ENCODE measurements at regions not wholly inside any gene's neighbourhood (a gene's known extent, or its start where the extent isn't known, plus 50 kb on each side); places are given as distances from the start of the nearest gene placed in this dataset.

DNA sequence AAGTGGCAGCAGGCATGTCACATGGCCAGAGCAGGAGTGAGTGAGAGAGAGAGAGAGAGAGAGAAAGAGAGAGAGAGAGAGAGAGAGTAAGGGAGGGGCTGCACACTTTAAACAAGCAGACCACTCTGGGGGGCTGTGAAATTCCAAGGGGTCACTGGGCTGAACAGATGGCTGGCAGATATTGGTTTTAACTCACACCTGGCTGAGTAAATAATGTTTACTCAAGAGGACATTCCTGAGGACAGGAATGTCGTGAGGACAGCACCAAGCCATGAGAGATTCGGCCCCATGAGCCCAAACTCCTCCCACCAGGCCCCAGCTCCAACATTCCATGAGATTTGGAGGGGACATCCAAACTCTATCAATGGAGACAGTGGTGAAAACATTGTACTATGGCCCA is 269.7 kb downstream of the CBLN1 start:
- H4K20me1 ChIP-seq (ENCODE audit: control insufficient read depth, insufficient read depth, low read length, poor library complexity, severe bottlenecking): no peaks in the 10 kb centered on the region
- Mint-ChIP-seq H3K9me3 (ENCODE audit: insufficient read depth) (no peaks in the 10 kb centered on the region), H3K4me1 (no peaks in the 10 kb centered on the region), H3K27me3 (no peaks in the 10 kb centered on the region), H3K27ac (no peak overlapping the region), H3K4me3 (no peak overlapping the region)
- DNase-seq (no peak), ATAC-seq (ENCODE audit: low read depth) (no peak)
- no peaks in the 10 kb centered on the region for H3K36me3 ChIP-seq (replicated peaks in 1 of 2; ENCODE audit: control extremely low read depth in 1 of 2, control insufficient read depth in 1 of 2, extremely low read depth in 1 of 2, insufficient read depth in 2 of 2, low read length in 1 of 2)
- 20% methylated on average over 1 of the region's 2 CpGs for WGBS (ENCODE audit: insufficient coverage)
- H3K79me2 ChIP-seq (ENCODE audit: control insufficient read depth, insufficient read depth, low read length): no peaks in the 10 kb centered on the region
- intact Hi-C loops (cut with micrococcal nuclease): no loop called here
- H3K27me3 ChIP-seq (replicated peaks in 1 of 4; ENCODE audit: control extremely low read depth in 1 of 4, control insufficient read depth in 3 of 4, insufficient read depth in 4 of 4, low read length in 3 of 4): no peaks in the 10 kb centered on the region
- peaks cover 0 to 31% (median 0%) of the 10 kb centered on the region in 3 donors for H3K9me3 ChIP-seq (ENCODE audit: control extremely low read depth in 1 of 3, control insufficient read depth in 2 of 3, insufficient read depth in 1 of 3, low read length in 2 of 3)
- H3K4me2 ChIP-seq (replicated peaks; ENCODE audit: low read depth, low read length, poor library complexity, severe bottlenecking): no peak overlapping the region
- H3K4me3 ChIP-seq (ENCODE audit: control extremely low read depth in 1 of 5, extremely low read depth in 1 of 5, insufficient read depth in 1 of 5, low read depth in 2 of 5, low read length in 4 of 5): no peak overlapping the region
- no peak overlapping the region for H3K27ac ChIP-seq (ENCODE audit: low read length in 2 of 2)
- POLR2A ChIA-PET: no interaction called here
- no peak overlapping the region for H2AFZ ChIP-seq (ENCODE audit: insufficient read depth, low read depth, low read length, poor library complexity, severe bottlenecking)
- H3K9ac ChIP-seq (ENCODE audit: low read length): no peak overlapping the region
- H3K4me1 ChIP-seq (ENCODE audit: control insufficient read depth in 2 of 2, insufficient read depth in 2 of 2, low read length in 2 of 2): no peaks in the 10 kb centered on the region
- CTCF ChIA-PET: no interaction called here
- TF ChIP-seq, protein P1, sequence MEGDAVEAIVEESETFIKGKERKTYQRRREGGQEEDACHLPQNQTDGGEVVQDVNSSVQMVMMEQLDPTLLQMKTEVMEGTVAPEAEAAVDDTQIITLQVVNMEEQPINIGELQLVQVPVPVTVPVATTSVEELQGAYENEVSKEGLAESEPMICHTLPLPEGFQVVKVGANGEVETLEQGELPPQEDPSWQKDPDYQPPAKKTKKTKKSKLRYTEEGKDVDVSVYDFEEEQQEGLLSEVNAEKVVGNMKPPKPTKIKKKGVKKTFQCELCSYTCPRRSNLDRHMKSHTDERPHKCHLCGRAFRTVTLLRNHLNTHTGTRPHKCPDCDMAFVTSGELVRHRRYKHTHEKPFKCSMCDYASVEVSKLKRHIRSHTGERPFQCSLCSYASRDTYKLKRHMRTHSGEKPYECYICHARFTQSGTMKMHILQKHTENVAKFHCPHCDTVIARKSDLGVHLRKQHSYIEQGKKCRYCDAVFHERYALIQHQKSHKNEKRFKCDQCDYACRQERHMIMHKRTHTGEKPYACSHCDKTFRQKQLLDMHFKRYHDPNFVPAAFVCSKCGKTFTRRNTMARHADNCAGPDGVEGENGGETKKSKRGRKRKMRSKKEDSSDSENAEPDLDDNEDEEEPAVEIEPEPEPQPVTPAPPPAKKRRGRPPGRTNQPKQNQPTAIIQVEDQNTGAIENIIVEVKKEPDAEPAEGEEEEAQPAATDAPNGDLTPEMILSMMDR (IDR thresholded peaks at IDR 0.05): no peak
- no peak for TF ChIP-seq EZH2 (IDR thresholded peaks at IDR 0.05; ENCODE audit: borderline replicate concordance, insufficient read depth, low read depth, low read length, poor library complexity, severe bottlenecking)

GRCh38 chr16:49010879-49011278 is 270.8 kb downstream of the CBLN1 start:
- intact Hi-C loops (cut with micrococcal nuclease): no loop called here
- no peak overlapping the region for H3K4me3 Mint-ChIP-seq
- H3K36me3 ChIP-seq (replicated peaks in 1 of 2; ENCODE audit: control extremely low read depth in 1 of 2, control insufficient read depth in 1 of 2, extremely low read depth in 1 of 2, insufficient read depth in 2 of 2, low read length in 1 of 2): no peaks in the 10 kb centered on the region
- H2AFZ ChIP-seq (ENCODE audit: insufficient read depth, low read depth, low read length, poor library complexity, severe bottlenecking): no peak overlapping the region
- H3K9me3 Mint-ChIP-seq (ENCODE audit: insufficient read depth): peaks cover 2% of the 10 kb centered on the region
- no peaks in the 10 kb centered on the region for H3K27me3 Mint-ChIP-seq
- ATAC-seq (ENCODE audit: low read depth) (no peak), DNase-seq (no peak)
- no peaks in the 10 kb centered on the region for H3K4me1 ChIP-seq (ENCODE audit: control insufficient read depth in 2 of 2, insufficient read depth in 2 of 2, low read length in 2 of 2)
- H4K20me1 ChIP-seq (ENCODE audit: control insufficient read depth, insufficient read depth, low read length, poor library complexity, severe bottlenecking): no peaks in the 10 kb centered on the region
- no peak overlapping the region for H3K27ac ChIP-seq (ENCODE audit: low read length in 2 of 2)
- POLR2A ChIA-PET: no interaction called here
- 81% methylated on average over 6 of the region's 7 CpGs for WGBS (ENCODE audit: insufficient coverage)
- no peak overlapping the region for H3K27ac Mint-ChIP-seq
- H3K9ac ChIP-seq (ENCODE audit: low read length): no peak overlapping the region
- no peaks in the 10 kb centered on the region for H3K27me3 ChIP-seq (replicated peaks in 1 of 4; ENCODE audit: control extremely low read depth in 1 of 4, control insufficient read depth in 3 of 4, insufficient read depth in 4 of 4, low read length in 3 of 4)
- H3K9me3 ChIP-seq (ENCODE audit: control extremely low read depth in 1 of 3, control insufficient read depth in 2 of 3, insufficient read depth in 1 of 3, low read length in 2 of 3): peaks cover 0 to 28% (median 0%) of the 10 kb centered on the region in 3 donors
- no peak overlapping the region for H3K4me2 ChIP-seq (replicated peaks; ENCODE audit: low read depth, low read length, poor library complexity, severe bottlenecking)
- CTCF ChIA-PET: no interaction called here
- H3K79me2 ChIP-seq (ENCODE audit: control insufficient read depth, insufficient read depth, low read length): no peaks in the 10 kb centered on the region
- TF ChIP-seq EZH2 (IDR thresholded peaks at IDR 0.05; ENCODE audit: borderline replicate concordance, insufficient read depth, low read depth, low read length, poor library complexity, severe bottlenecking): no peak
- TF ChIP-seq, protein P1 (IDR thresholded peaks at IDR 0.05): no peak
- H3K4me3 ChIP-seq (ENCODE audit: control extremely low read depth in 1 of 5, extremely low read depth in 1 of 5, insufficient read depth in 1 of 5, low read depth in 2 of 5, low read length in 4 of 5): no peak overlapping the region
- no peaks in the 10 kb centered on the region for H3K4me1 Mint-ChIP-seq

Data from B cell (primary cell).